Adrenal gland (tissue), 9 donors: ENCODE measurements at regions not wholly inside any gene's neighbourhood (a gene's known extent, or its start where the extent isn't known, plus 50 kb on each side); places are given as distances from the start of the nearest gene placed in this dataset.
A peak's percentile ranks its signal among the peaks of the same experiment; 100 is the strongest.

Experiments
- DNase-seq, 7 donors: peaks; one replicate each; pipeline ENCODE4 v3.0.0-alpha.2; 2019 to 2020
- H3K27ac ChIP-seq, 5 donors: fragments of 200-600 bp; sonication (generic) in 4 of 5; 1 replicate in 3 of 5; 2 replicates in 2 of 5; pipeline versions ENCODE4 v1.5.1 to v1.8.0; 2016 to 2020; ENCODE audit warnings: mild to moderate bottlenecking in 1 of 5
- H3K27me3 ChIP-seq: fragments of 200-600 bp; 2 replicates; pipeline ENCODE4 v1.8.0; 2021
- H3K36me3 ChIP-seq, 2 donors: fragments of 200-600 bp; replicated peaks in 1 of 2; 1 replicate in 1 of 2; 2 replicates in 1 of 2; pipeline versions ENCODE4 v1.5.1 to v1.8.0; 2018 to 2022
- H3K4me1 ChIP-seq, 2 donors: fragments of 200-600 bp; replicated peaks in 1 of 2; 1 replicate in 1 of 2; 2 replicates in 1 of 2; pipeline versions ENCODE4 v1.5.1 to v1.8.0; 2018 to 2021
- H3K4me3 ChIP-seq, 4 donors: fragments of 200-600 bp; sonication (generic) in 3 of 4; one replicate each; pipeline ENCODE4 v1.5.1; 2016 to 2018
- H3K9me3 ChIP-seq, 3 donors: fragments of 200-600 bp; sonication (generic) in 1 of 3; replicated peaks in 1 of 3; 1 replicate in 2 of 3; 2 replicates in 1 of 3; pipeline versions ENCODE4 v1.5.1 to v1.8.0; 2016 to 2021
- CTCF ChIP-seq, 6 experiments: fragments of 450-650 bp in 4 of 6; fragments of 200-600 bp in 2 of 6; sonication (generic) in 1 of 6; IDR thresholded peaks; 1 replicate in 5 of 6; 2 replicates in 1 of 6; pipeline versions ENCODE4 v1.5.1 to v1.8.0; 2016 to 2021; ENCODE audit warnings: antibody characterized with exemption in 6 of 6, mild to moderate bottlenecking in 2 of 6, moderate library complexity in 1 of 6
- POLR2A ChIP-seq, 2 donors: fragments of 450-650 bp; IDR thresholded peaks; one replicate each; pipeline ENCODE4 v1.6.1; 2017; ENCODE audit warnings: antibody characterized with exemption in 2 of 2, mild to moderate bottlenecking in 2 of 2, moderate library complexity in 1 of 2
- WGBS, 4 donors: extraction: QIAGEN DNeasy Blood & Tissue Kit in 2 of 4; methylation state at CpG; one replicate each; pipeline versions ENCODE4 v1.1.5 to v1.1.7; 2013 to 2017; 5-methylcytosine and 5-hydroxymethylcytosine counted together
- intact Hi-C, 2 donors: fragments of 100-400 bp; cut with DNase I; formaldehyde crosslinking; loops; one replicate each; pipeline versions ENCODE4 v1.14.1 to v1.15.0; 2022 to 2023
- donor health status: healthy with polysubstance abuse.
- donor health status: Bipolar disorder and iron deficiency.
- donor health status: DM: yes; HTN: yes; CAD: no.
- donor health status: DM: no; HTN: no; CAD: no.
- donor health status: DM: no; HTN: no; CAD: no.

DNA sequence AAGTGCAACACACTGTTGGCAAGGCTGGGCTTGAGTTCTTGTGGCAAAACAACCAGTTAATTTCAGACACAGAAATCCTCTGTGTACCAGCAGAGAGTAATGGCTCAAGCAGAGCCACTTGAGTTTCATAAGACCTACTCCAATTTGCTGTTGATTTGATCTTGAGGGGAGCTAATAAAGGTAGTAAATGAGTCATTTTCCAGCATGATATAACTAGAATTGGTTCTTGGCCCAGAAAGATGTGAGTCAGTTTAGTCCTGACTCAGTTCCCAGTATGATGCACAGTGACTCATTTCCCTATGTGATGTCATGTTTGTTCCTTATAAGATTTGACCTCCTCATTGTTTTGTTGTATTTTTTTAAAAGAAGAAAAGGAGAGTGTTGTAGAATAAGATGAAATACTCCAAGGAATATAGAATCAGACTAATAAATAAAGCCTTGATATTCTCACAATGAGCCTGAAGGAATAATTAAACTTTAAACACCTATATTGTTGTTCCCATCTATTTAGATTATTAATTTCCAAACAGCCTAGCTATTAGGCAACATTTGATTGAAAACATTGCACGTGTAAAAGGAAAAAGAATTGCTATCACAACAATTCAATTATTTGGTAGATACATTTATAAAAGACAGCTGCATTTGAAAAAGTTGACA lies 186.2 kb downstream of the REEP3 start:
- TF ChIP-seq POLR2A (IDR thresholded peaks at IDR 0.05), result peak in 1 of 2 donors; percentile 42
- TF ChIP-seq CTCF (IDR thresholded peaks at IDR 0.05), result no peak
- DNase-seq, result peak in 4 of 7 donors; percentile 39 to 66 (median 51)
- H3K4me1 ChIP-seq, result peaks cover 16 to 25% of the 10 kb centered on the region in 2 donors
- H3K4me3 ChIP-seq, result no peak overlapping the region
- H3K9me3 ChIP-seq, result no peaks in the 10 kb centered on the region
- H3K36me3 ChIP-seq, result no peaks in the 10 kb centered on the region
- H3K27me3 ChIP-seq, result no peaks in the 10 kb centered on the region
- 7 to 22% (median 11%) methylated on average over 1 of the region's 1 CpG for WGBS, 4 donors
- intact Hi-C loops, result no loop called here
- peak overlapping the region in 4 of 5 donors; percentile 41 to 85 (median 76) for H3K27ac ChIP-seq

GRCh38 chr10:63708421-63708820 lies 187.2 kb downstream of the REEP3 start:
- intact Hi-C loops, result no loop called here
- Histone ChIP-seq H3K4me1 (peaks cover 26 to 36% of the 10 kb centered on the region in 2 donors), H3K4me3 (no peak overlapping the region), H3K27me3 (no peaks in the 10 kb centered on the region), H3K36me3 (no peaks in the 10 kb centered on the region), H3K9me3 (no peaks in the 10 kb centered on the region), H3K27ac (no peak overlapping the region)
- DNase-seq, result no peak
- 78 to 85% (median 81%) methylated on average over 5 of the region's 5 CpGs for WGBS, 4 donors
- TF ChIP-seq POLR2A (IDR thresholded peaks at IDR 0.05) (no peak), CTCF (IDR thresholded peaks at IDR 0.05) (no peak)

DNA sequence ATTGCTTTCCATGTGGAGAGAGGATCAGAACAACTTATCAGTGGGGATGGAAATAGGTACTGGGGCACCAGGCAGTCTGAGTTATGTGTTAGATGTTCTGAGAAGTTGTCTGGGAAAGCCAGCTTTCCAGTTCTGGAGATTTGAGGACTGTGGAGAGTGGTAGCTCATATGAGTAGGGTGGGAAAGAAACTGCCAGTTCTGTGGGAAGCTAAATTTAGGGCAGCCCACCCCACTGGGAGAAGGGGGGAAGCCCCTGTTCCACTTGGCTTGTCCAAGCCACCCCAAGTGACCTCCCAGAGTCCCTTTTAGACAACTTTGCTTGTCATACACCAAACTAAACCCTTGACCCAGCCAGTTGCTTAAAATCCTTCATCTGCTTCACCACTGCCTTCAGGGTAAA lies 189.5 kb downstream of the REEP3 start:
- H3K36me3 ChIP-seq, result no peaks in the 10 kb centered on the region
- intact Hi-C loops, result loop anchor here in 1 of 2 donors (10.0 kb wide), 1 partner anchor 76 kb away; no protein-coding TSS in a partner anchor
- TF ChIP-seq POLR2A (IDR thresholded peaks at IDR 0.05), result no peak
- TF ChIP-seq CTCF (IDR thresholded peaks at IDR 0.05), result no peak
- H3K4me3 ChIP-seq, result no peak overlapping the region
- H3K4me1 ChIP-seq, result peaks cover 30 to 45% of the 10 kb centered on the region in 2 donors
- DNase-seq, result no peak
- H3K27me3 ChIP-seq, result no peaks in the 10 kb centered on the region
- peak overlapping the region in 1 of 5 donors; percentile 89 for H3K27ac ChIP-seq
- no peaks in the 10 kb centered on the region for H3K9me3 ChIP-seq

DNA sequence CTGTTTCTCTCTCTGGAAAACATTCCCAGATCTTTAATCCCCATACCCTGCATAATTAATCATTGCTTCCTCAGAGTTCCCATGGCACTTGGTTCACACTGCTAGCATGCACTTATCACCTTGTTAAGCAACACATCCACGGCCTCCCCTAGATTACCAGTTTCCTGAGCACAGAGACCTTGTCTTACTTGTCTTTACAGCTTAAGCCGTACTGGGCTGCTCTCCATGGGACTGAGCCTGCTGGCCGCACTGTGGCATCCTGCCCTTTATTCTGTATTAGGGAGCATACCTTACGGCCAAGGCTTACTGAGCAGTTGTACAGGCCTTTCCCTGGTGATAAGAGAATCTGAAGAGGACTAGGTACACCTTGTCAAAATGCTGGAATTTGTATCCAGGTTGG lies 190.2 kb downstream of the REEP3 start:
- TF ChIP-seq CTCF (IDR thresholded peaks at IDR 0.05) (no peak), POLR2A (IDR thresholded peaks at IDR 0.05) (no peak)
- WGBS, 4 donors, result 72 to 95% (median 81%) methylated on average over 4 of the region's 4 CpGs
- Histone ChIP-seq H3K27ac (peak overlapping the region in 4 of 5 donors; percentile 44 to 89 (median 68)), H3K36me3 (no peaks in the 10 kb centered on the region), H3K4me1 (peaks cover 30 to 45% of the 10 kb centered on the region in 2 donors), H3K27me3 (no peaks in the 10 kb centered on the region), H3K4me3 (no peak overlapping the region), H3K9me3 (no peaks in the 10 kb centered on the region)
- DNase-seq, result no peak
- intact Hi-C loops, result loop anchor here in 1 of 2 donors (10.0 kb wide), 1 partner anchor 77 kb away; no protein-coding TSS in a partner anchor
